Coronary artery (tissue), 2 donors: ENCODE measurements at regions not wholly inside any gene's neighbourhood (a gene's known extent, or its start where the extent isn't known, plus 50 kb on each side); places are given as distances from the start of the nearest gene placed in this dataset.

Experiments
- DNase-seq: peaks from one replicate; pipeline ENCODE4 v3.0.0-alpha.2; 2017; ENCODE audit warnings: low spot score
- H3K27ac ChIP-seq, 2 donors: fragments of 200-600 bp; sonication (generic); one replicate each; pipeline ENCODE4 v1.5.1; 2016 to 2019
- H3K4me3 ChIP-seq: fragments of 200-600 bp; sonication (generic); 2 replicates; pipeline ENCODE4 v1.5.1; 2016; ENCODE audit warnings: mild to moderate bottlenecking, moderate library complexity
- TF ChIP-seq, protein P1 (sequence below): fragments of 200-600 bp; sonication (generic); IDR thresholded peaks from one replicate; pipeline ENCODE4 v1.5.1; 2019; ENCODE audit warnings: antibody characterized with exemption

DNA sequence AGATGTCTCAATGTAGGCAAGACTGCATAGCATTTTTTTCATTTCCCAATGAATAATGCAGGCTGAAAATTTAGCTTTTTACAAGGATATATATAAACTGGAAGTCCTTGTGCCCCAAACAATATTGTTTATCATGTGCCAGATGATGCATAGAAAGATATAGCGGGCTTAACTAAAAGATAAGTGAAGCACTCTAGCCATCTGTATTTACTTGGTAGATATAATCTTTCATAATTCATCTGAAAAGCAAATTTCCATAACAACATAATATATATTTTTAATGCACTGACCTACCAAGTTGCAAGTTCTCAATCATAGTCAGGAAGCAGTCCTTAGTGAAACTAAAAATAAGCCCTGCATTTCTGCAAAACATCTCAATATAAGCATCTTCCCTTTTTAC is 653.3 kb downstream of the NLGN4X start:
- TF ChIP-seq, protein P1, sequence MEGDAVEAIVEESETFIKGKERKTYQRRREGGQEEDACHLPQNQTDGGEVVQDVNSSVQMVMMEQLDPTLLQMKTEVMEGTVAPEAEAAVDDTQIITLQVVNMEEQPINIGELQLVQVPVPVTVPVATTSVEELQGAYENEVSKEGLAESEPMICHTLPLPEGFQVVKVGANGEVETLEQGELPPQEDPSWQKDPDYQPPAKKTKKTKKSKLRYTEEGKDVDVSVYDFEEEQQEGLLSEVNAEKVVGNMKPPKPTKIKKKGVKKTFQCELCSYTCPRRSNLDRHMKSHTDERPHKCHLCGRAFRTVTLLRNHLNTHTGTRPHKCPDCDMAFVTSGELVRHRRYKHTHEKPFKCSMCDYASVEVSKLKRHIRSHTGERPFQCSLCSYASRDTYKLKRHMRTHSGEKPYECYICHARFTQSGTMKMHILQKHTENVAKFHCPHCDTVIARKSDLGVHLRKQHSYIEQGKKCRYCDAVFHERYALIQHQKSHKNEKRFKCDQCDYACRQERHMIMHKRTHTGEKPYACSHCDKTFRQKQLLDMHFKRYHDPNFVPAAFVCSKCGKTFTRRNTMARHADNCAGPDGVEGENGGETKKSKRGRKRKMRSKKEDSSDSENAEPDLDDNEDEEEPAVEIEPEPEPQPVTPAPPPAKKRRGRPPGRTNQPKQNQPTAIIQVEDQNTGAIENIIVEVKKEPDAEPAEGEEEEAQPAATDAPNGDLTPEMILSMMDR: no peak
- DNase-seq: no peak
- H3K4me3 ChIP-seq: no peak overlapping the region
- H3K27ac ChIP-seq: no peak overlapping the region

GRCh38 chrX:5568934-5569333 is 659.7 kb downstream of the NLGN4X start:
- TF ChIP-seq, protein P1: no peak
- DNase-seq: no peak
- H3K4me3 ChIP-seq: no peak overlapping the region
- H3K27ac ChIP-seq: no peak overlapping the region

DNA sequence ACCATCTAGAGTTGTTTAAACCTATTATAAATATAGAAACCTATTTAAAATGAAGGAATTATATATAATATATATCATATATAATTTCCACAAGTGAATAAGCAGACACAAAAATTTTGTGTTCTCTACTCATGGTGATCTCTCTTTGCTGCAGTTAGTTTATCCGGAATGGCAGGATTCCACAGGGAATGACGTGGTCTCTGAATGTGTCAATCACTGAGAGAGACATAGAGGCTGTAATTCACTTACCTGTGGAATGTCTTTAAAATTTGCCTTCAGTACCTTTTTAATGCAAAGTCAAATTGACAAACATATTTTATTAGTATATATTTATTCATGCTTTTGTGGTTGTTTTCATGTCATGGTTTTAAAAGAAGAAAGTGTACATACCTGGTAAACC is 669.3 kb downstream of the NLGN4X start:
- TF ChIP-seq, protein P1: no peak
- no peak overlapping the region for H3K27ac ChIP-seq
- no peak for DNase-seq
- H3K4me3 ChIP-seq: no peak overlapping the region

- Histone ChIP-seq H3K4me3 (no peak overlapping the region), H3K27ac (no peak overlapping the region)
- DNase-seq: no peak
- TF ChIP-seq, protein P1: no peak
Measured at GRCh38 chrX:5549512-5549911, 679.2 kb downstream of the NLGN4X start.

GRCh38 chrX:5537098-5537497 is 691.6 kb downstream of the NLGN4X start:
- TF ChIP-seq, protein P1: no peak
- H3K4me3 ChIP-seq: no peak overlapping the region
- no peak overlapping the region for H3K27ac ChIP-seq
- no peak for DNase-seq

DNA sequence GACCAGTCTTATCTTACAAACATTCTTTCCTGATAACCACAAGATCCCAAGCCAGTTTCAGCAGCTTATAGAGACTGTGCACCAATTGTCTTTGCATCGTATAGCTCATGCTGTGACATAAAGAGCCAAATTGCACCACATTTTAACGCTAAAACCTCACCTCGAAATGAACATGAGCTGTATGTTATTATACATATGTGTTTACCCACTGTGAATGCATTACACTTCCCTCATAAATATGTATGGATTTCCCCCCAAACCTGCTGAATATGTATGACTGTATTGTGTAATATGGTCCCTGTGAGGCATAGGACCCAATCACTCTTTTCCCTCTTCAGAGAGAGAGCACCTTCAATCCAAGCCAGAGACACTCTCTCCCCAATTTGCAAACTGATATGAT is 692.4 kb downstream of the NLGN4X start:
- H3K27ac ChIP-seq: no peak overlapping the region
- no peak for DNase-seq
- H3K4me3 ChIP-seq: no peak overlapping the region
- TF ChIP-seq, protein P1: no peak

- DNase-seq: no peak
- TF ChIP-seq, protein P1: no peak
- Histone ChIP-seq H3K4me3 (no peak overlapping the region), H3K27ac (no peak overlapping the region)
Measured at GRCh38 chrX:5528057-5528456, 700.6 kb downstream of the NLGN4X start.
